Ishikawa (cell line): ENCODE measurements at regions not wholly inside any gene's neighbourhood (a gene's known extent, or its start where the extent isn't known, plus 50 kb on each side); places are given as distances from the start of the nearest gene placed in this dataset.

ENCODE experiments used
- CEBPB ChIP-seq: IDR thresholded peaks from 2 replicates; pipeline ENCODE4 v1.6.1; 2012
- CREB1 ChIP-seq: IDR thresholded peaks from 2 replicates; pipeline ENCODE4 v1.6.1; 2012; ENCODE audit warnings: low read depth
- EGR1 ChIP-seq: IDR thresholded peaks from 2 replicates; pipeline ENCODE4 v1.6.1; 2012
- EP300 ChIP-seq: IDR thresholded peaks from 2 replicates; pipeline ENCODE4 v1.6.1; 2012; ENCODE audit warnings: borderline replicate concordance
- FOXM1 ChIP-seq: IDR thresholded peaks from 2 replicates; pipeline ENCODE4 v1.6.1; 2012; ENCODE audit warnings: low read depth, borderline replicate concordance
- MAX ChIP-seq: IDR thresholded peaks from 2 replicates; pipeline ENCODE4 v1.6.1; 2012
- NFIC ChIP-seq: IDR thresholded peaks from 2 replicates; pipeline ENCODE4 v1.6.1; 2012
- RAD21 ChIP-seq: IDR thresholded peaks from 2 replicates; pipeline ENCODE4 v1.6.1; 2012; ENCODE audit warnings: low read depth
- REST ChIP-seq: IDR thresholded peaks from 2 replicates; pipeline ENCODE4 v1.6.1; 2012; ENCODE audit warnings: low read depth, mild to moderate bottlenecking
- TAF1 ChIP-seq: IDR thresholded peaks from 2 replicates; pipeline ENCODE4 v1.6.1; 2012; ENCODE audit warnings: low read depth, mild to moderate bottlenecking
- TCF12 ChIP-seq: IDR thresholded peaks from 2 replicates; pipeline ENCODE4 v1.6.1; 2012; ENCODE audit warnings: low read depth
- TEAD4 ChIP-seq: IDR thresholded peaks from 2 replicates; pipeline ENCODE4 v1.6.1; 2012
- YY1 ChIP-seq: IDR thresholded peaks from 2 replicates; pipeline ENCODE4 v1.6.1; 2012; ENCODE audit warnings: low read depth
- ZBTB7A ChIP-seq: IDR thresholded peaks from 2 replicates; pipeline ENCODE4 v1.6.1; 2012; ENCODE audit warnings: low read depth
- TF ChIP-seq, protein P1 (sequence below): IDR thresholded peaks from 2 replicates; pipeline ENCODE4 v1.6.1; 2012

DNA sequence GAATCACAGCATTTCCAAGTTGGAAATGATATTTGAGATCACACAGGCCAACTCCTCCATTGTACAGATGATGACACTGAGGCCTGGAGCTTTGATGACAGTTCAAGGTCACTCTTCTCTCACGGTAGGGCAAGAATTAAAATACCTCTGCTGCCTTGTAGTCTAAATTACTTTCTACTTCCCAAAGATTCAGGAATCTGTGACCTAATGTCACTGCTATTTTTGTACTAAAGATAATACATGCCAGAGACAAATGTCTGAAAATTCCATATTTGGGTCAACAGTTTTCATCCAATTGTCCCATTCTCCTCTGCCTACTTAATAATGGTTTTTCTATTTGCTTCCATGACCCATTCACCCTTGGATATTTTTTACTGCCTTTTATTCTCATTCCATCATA is 160.0 kb downstream of the SOD2 start:
- no peak for TF ChIP-seq NFIC
- TF ChIP-seq TEAD4: no peak
- TF ChIP-seq, protein P1, sequence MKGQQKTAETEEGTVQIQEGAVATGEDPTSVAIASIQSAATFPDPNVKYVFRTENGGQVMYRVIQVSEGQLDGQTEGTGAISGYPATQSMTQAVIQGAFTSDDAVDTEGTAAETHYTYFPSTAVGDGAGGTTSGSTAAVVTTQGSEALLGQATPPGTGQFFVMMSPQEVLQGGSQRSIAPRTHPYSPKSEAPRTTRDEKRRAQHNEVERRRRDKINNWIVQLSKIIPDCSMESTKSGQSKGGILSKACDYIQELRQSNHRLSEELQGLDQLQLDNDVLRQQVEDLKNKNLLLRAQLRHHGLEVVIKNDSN: no peak
- TF ChIP-seq REST: no peak
- TF ChIP-seq YY1: no peak
- TF ChIP-seq RAD21: no peak
- TF ChIP-seq TAF1: no peak
- no peak for TF ChIP-seq EP300
- no peak for TF ChIP-seq CREB1
- no peak for TF ChIP-seq TCF12
- no peak for TF ChIP-seq CEBPB
- no peak for TF ChIP-seq EGR1
- TF ChIP-seq MAX: no peak
- TF ChIP-seq FOXM1: no peak
- no peak for TF ChIP-seq ZBTB7A

DNA sequence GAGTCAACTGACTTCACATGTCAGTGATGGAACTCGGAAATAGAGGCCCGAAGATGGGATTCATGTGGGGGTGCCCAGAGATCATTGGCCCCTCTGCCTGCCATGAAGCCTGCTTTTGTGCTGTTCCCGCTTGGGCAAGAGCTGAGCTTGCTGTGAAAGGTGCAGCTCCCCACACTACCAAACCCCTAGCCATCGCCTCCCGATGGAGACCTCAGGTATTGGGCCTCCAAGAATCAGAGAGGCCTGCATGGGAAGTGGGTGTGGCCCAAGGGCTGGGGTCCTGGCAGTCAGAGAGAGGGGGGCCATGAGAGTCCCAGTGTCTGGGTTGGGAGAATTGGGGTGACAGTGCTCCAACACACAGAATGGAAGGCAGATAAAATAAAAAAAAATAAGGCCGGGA is 160.9 kb downstream of the SOD2 start:
- no peak for TF ChIP-seq TAF1

- TF ChIP-seq CREB1 (no peak), TCF12 (no peak), ZBTB7A (no peak), EP300 (no peak), CEBPB (no peak), RAD21 (no peak), YY1 (no peak), FOXM1 (no peak), TAF1 (no peak), REST (no peak), MAX (no peak), EGR1 (no peak), TEAD4 (no peak), NFIC (no peak)
- TF ChIP-seq, protein P1: no peak
These were observed 163.1 kb downstream of the SOD2 start for GRCh38 chr6:159529934-159530333.

DNA sequence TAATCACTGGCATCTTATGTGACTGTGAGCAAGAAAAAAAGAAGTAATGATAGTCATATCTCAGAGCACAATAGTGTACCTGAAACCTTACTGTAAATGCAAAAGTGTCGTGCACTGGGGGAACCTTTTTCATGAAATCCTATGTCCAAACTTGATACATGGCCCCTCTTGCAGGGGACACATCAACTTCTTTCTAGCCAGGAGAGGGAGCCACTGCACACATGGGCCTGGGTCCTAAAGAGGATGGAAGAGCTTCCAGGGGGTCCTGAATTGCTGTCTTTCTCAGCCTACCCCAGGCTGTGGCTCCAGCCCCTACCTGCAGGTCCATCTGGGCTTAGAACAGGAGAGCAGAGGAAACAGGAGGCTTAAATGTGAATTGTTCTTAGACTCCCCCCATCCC is 165.7 kb downstream of the SOD2 start:
- TF ChIP-seq REST (no peak), TAF1 (no peak), CREB1 (no peak), TCF12 (no peak), TEAD4 (no peak), CEBPB (no peak)

DNA sequence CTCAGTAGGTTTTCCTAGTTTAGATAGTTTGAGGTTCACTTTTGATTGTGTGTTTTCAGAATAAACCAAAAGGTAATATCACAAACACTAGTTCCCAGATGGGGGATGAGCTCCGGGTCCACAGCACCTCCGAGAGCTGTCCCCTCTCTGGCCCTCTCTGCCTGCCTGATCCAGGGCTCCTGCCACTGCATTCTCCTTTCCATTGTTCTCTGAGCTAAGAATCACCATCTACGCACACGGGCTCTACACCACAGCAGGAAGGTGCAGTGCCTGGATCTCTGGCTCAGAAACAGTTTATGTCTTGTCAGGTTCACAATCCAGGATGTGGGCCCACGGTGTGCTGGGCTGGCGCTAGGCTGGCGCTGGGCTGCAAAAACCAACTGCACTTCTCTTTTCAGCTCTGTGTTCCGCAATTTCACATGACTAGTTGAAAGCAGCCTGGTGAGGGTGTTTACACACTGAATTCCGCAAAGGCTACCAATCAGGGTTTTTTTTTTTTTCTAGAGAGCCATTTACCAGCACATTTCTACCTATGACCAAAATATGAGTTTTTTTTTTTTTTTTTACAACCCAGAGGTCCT is 167.5 kb downstream of the SOD2 start:
- TF ChIP-seq FOXM1: no peak
- TF ChIP-seq EP300: no peak
- no peak for TF ChIP-seq TEAD4
